ENCODE measurements at regions not wholly inside any gene's neighbourhood (a gene's known extent, or its start where the extent isn't known, plus 50 kb on each side); places are given as distances from the start of the nearest gene placed in this dataset.

- no peak for DNase-seq
These were observed 234.4 kb downstream of the BCL11A start for GRCh38 chr2:60319031-60319547.

DNA sequence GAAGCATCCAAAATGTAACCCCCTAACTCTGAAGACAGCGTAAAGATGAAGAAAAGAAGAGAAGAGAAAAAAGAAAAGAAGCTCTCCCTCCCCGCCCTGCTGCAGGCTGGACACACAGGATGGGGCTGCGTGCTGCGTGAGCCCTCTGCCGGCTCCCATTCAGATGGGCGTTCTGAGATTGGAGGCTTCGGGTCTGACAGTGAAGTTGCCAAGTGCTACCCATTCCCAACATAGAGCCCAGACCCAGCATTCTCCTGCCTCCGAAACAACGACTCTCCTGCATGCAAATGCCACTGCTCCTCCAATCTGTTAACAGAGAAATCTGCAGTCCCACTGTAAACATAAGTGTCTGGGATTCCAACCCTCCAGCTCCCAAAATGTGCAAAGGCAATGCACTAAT is 234.9 kb downstream of the BCL11A start:
- no peak for DNase-seq

- DNase-seq: no peak
These were observed 235.6 kb downstream of the BCL11A start for GRCh38 chr2:60317844-60318243.

GRCh38 chr2:60317034-60317386 is 236.4 kb downstream of the BCL11A start:
- DNase-seq: no peak

GRCh38 chr2:60316381-60317033 is 236.9 kb downstream of the BCL11A start:
- DNase-seq: no peak

- DNase-seq: no peak
These were observed 239.8 kb downstream of the BCL11A start for GRCh38 chr2:60313470-60314172.

DNA sequence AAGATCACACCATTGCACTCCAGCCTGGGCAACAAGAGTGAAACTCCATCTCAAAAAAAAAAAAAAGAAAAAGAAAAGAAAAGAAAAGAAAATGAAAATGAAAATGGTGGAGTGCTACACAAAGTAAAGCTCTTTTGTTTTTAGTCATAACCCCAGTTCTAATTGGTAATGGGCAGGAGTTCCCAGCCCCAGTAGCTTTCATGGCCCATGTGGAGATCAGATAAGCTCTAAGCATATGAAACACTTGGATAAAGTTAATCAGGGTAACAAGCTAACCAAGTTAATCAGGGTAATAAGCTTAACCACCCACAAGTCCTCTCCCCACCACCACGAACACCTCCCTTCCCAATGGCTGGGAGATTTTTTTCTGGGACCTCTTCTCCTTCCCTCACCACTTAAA is 240.8 kb downstream of the BCL11A start:
- DNase-seq: peak; percentile 24

- DNase-seq: no peak
These were observed 241.9 kb downstream of the BCL11A start for GRCh38 chr2:60311524-60311923.

GRCh38 chr2:60309941-60310660 is 243.4 kb downstream of the BCL11A start:
- DNase-seq: no peak

- DNase-seq: no peak
These were observed 244.1 kb downstream of the BCL11A start for GRCh38 chr2:60309336-60309735.

DNA sequence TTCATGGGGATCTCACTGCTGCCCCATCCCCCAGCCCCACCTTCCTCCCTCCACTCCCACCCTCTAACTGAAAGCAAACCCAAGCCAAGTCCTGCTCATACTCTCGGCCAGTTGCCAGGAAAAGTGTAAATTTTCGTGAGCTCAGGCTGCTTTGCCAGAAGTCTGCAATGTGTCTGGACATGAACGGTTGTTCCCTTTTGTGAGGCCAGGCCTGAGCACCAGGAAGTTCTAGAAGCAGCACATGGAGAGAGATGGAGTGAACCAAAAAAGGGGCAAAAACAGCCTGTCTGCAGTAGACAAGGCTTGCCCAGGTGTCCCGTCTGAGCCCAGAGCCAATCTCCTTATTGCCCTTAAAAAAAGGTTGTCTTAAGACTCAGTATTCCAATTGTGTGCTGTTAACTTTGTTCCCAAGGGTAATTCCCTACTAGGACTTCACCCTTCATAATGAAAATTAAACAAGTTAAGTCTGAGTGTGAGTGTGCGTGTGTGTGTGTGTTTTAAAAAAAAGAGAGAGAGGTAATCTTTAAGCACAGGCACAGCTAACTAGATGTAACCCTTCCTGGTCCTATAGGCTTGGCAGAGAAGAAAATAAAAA is 247.1 kb downstream of the BCL11A start:
- DNase-seq: peak; percentile 9

DNA sequence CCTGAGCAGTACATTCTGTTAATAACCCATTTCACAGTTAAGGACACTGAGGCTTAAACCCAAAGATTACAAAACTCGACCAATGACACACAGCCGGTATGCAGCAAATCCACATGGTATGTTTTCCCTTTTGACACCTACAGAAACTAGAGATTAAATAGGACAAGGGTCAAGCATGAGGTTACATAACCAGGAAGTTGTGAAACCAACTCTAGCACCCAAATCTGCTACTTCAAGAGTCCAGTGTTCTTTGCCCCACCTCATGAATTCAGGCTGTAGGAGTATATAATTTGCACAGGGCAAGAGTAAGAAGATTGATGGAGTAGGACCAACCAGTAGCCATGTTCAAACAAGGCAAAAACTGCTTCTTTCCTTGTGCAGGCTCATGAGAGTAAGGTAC is 249.8 kb downstream of the BCL11A start:
- no peak for DNase-seq

- no peak for DNase-seq
These were observed 250.9 kb downstream of the BCL11A start for GRCh38 chr2:60302377-60303126.

DNA sequence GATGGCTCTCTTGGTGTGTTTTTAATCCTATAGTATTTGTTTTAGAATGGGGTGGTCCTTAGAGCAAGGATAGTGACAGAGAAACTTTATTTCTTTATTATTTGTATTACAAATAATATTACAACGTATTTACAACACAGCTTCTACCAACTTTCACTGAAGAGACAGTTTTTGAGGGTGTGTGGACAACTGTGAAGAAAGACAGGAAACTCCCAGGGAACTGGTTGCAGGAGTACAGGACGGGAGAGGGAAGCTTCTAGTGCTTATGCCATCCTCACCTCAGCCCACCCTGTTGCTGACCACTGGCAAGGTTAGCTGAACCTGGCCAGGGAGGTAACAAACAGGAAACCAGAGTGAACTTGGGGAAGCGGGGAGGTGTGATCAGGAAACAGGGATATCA is 251.7 kb downstream of the BCL11A start:
- no peak for DNase-seq

- no peak for DNase-seq
These were observed 254.3 kb downstream of the BCL11A start for GRCh38 chr2:60299179-60299578.

DNA sequence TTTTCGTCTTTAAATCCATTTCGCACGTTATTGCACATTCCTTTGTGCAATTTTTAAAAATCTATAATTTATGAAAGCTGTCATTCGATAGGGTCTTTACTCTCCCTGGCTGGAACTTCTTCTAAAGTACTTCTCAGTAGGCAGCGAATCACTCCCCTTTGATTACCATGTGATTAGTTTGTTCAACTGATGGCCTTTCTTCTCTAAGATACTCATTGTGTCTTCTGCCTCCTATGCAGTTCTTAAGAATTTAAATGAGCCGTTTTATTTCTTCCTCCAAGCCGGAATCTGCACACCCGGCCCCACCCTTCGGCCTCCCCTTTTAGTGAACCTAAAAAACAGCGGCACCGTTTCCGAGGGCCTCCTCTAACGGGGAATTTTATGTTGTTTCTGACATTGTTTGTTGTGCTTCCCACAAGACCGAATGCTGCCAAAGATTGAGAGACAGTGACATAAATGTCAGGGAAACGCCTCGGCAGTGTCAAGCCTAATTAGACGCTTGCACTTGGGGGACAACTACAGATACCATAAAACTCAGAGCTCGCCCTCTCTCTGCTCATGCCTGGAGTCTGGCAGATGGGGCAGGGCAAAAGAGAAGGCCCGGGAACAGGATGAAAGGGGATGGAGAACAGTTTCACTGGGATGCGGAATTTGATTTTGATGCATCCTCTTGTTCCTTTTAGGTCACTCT is 255.3 kb downstream of the BCL11A start:
- DNase-seq: no peak

DNA sequence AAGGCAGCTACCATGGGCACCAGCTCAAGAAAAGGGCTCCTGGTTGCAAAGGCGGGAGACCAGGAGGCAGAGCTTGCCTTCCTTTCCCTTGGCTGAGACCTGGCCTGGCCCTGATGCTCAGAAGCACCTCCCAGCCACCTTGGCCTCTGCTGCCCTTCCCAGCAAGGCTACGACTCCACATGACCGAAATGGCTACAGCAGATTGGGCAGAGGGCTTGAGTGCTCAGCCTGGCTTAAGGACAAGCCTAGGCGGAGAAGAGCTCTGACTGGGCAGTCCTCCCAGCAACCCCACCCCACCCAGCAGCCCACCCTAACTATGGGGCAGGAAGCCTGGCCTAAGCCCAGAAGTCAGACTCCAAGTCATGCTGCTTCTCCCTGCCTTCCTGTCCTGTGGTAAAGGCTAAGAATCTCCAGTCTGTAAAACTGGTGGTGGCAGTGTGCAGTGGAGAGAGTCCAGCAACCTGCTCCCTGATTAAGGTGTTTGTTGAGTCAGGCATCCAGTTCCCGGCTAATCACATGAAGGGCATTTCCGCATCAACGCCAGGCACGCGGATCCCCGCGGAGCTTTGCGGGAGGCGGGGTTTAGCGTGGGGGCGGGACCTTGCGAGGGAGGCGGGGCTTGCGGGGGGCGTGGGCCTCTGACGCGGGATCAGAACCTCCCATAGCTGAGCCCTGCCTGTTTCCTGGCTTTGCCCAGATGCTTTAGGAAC is 256.0 kb downstream of the BCL11A start:
- no peak for DNase-seq

GRCh38 chr2:60296219-60296955 is 257.1 kb downstream of the BCL11A start:
- no peak for DNase-seq

DNA sequence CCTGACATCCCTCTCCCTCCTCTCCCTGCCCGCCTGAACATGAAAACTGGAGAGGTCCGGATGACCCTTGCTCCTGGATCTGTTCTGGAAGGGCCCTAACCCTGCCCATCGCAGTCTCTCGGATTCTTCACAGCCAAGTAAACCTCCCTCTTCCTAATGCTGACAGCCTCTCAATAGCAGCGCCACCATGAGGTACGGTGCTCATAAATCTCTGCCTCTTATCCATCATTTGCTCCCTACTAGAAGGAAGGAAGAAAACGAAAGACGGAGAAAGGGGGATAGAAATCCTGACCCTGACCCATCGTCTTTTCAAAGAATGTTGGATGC is 257.9 kb downstream of the BCL11A start:
- DNase-seq: no peak

- no peak for DNase-seq
These were observed 258.4 kb downstream of the BCL11A start for GRCh38 chr2:60294901-60295635.

All from hematopoietic multipotent progenitor cell treated with erythropoietin and hydrocortisone succinate and interleukin-3 and kit ligand, for 8 days (in vitro differentiated cells).